ENCODE measurements at regions not wholly inside any gene's neighbourhood (a gene's known extent, or its start where the extent isn't known, plus 50 kb on each side); places are given as distances from the start of the nearest gene placed in this dataset.
"Not testable (repeated sequence)": the region's sequence is repeated elsewhere in the genome, so short reads cannot be mapped to it uniquely, and the experiment has no call there.

DNA sequence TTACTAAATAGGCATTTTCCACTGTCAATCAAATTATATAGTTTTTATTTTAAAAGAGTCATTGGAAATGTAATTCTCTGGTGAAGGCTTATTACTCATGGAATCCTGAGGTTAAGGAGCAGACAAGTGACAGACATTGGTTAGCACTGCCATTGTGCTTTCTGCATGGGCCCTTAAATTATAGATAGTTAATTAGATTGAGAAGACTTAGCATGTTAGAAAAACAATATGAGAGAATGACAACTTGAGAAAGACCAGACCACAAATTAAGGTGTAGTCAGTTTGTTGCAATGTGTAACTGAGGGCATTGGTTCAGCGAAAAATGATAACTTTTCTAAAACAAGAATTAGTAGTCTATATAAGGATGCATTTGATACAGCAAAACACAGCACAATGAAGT lies 195.5 kb downstream of the SLITRK6 start:
- no peak for DNase-seq (ENCODE audit: low read depth)

DNA sequence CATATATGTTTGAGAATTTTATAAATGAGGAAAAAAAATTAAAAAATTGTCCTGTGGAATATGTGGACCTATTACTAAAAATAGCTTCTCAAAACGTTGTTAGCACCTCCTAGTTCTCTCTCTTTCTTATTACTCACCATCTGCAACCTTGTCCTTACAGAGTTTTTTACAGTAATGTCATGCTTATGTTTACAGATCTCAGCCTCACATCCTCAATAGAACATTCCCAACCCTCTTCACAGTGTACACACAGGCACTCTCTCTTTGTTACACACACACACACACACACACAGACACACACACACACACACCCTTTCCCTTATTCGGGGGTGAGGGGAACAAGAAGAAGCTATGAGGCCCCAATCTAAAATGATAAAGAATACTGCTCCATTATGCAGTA lies 197.7 kb downstream of the SLITRK6 start:
- no peak for DNase-seq (ENCODE audit: low read depth)

DNA sequence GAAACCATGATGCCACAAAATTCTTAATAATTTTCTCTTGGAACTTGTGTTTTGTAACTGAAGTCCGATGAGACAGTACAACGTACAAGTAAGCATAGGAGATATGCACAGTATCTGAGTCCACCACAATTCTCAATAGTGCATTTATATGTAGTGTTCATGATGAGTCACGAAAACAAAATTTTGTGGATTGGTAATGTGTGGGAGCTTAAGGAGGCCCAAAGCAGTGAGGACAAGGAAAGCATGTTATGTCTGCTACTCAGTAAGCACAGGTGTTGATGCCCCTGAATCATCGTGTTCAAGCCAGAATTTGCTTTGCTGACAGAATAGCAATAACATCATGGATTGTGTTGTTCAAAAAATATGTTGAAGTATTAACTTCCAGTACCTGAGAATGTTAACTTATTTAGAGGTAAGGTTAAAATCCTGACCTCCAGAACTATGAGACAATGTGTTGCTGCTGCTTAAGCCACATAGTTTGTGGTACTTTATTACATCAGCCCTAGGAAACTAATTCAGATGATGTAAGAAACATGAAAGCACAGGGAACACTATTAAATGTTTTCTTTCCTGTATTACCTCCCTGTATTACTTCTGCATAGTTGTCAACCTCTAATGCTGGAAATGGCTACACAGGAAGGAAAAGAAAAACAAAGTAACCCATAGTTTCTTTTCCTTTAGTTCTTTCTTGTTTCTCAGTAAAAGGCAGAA lies 201.3 kb downstream of the SLITRK6 start:
- no peak for DNase-seq (ENCODE audit: low read depth)

DNA sequence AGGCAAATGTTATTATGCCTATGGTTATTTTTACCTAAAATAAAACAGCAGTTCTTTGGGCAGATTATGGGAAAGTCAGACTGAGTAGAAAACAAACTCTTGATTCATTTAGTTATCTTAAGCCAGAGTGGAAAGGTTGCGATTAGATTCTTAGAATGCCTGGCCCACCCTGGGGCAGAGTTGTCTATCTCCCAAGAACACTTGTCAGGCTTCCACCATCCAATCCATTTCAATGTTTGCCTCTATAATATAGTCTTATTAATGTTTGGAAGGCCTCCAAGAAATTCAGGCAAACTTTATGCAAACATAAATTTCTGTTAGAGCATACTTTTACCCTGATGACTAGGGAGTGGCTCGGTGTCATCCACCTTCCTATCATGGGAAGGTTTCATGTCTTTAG lies 207.0 kb downstream of the SLITRK6 start:
- DNase-seq (ENCODE audit: low read depth) = no peak

DNA sequence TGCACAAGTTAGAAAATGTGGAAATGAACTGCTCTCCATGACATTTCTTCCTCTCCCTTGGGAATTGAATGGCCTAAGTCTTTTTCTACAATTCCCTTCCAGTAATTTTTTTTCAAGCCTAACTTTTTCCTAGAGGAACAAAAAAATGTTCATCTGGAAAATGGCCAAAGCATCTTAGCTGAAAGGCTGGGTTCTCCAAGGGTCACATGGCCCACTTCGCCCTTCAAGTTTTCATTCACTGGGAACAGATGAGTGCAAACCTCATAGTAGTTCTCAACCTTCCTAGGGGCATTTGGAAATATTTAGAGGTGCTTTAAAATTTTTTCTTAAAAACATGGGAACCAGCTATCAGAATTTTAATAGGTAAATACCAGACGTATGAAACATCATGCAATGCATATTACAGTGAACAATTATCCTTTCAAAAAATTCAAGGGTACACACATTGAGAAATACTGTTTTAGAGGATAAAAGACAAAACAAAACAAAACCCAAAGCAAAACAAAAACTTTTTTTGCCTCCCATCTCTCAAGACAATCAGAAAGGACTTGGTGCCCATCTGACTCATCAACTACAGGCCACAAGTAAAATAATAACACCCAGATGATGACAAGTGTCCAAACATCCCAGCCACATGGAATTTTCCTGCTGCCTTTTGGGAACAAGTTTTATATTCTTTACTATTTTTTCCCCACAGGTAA lies 208.8 kb downstream of the SLITRK6 start:
- DNase-seq (ENCODE audit: low read depth) = no peak

DNA sequence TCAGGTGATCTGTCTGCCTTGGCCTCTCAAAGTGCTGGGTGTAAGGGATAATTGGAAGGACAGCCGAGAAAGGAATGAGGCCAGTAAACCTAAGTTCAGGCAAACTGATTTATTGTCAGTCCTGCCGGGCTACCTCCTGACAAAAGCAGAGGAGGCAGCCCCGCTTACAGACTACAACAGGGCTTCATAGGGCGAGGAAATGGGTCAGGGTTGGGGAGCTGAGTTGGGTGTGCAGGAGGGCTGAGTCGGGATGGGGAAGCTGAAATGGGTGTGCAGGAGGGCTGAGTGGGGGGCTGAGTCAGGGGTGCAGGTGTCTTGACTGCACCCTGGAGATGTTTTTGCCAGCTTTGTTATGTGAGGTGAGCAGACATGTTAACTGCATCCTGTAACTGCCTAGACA lies 210.2 kb downstream of the SLITRK6 start:
- DNase-seq (ENCODE audit: low read depth) = no peak

DNA sequence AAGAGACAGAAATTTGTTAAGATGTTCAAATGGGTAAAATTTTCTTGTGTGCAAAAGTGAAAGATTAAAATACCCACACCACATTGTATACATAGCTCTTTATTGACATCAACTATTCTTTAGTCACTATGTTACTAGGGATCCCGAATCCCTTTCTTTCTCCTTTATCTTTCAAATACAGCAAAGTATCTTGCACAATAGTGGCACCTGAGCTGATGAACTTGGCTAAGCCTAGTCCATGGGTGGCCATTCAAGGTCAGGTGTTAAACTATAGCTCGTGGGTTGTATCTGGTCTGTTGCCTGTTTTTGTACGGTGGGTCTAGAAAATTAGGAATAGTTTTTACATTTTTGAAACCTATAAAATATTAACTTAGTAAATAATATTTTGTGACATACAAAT lies 210.9 kb downstream of the SLITRK6 start:
- no peak for DNase-seq (ENCODE audit: low read depth)

DNA sequence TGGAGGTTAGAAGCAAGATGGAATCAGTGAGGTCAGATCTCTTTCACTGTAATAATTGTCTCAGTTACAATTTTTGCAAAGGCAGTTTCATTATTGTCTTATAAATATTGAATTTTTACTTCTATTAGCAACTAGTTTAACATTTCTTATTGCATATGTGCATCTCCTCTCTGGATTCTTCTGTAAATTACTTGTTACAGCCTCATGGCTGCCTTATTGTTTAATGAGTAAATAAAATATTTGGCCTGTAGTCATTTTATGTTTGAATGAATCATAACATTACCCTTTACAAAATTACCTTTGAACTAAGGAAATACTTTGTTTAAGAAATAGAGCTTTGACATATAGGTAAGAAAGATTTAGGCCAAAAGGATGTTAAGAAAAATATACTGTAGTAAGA lies 212.4 kb downstream of the SLITRK6 start:
- no peak for DNase-seq (ENCODE audit: low read depth)

DNA sequence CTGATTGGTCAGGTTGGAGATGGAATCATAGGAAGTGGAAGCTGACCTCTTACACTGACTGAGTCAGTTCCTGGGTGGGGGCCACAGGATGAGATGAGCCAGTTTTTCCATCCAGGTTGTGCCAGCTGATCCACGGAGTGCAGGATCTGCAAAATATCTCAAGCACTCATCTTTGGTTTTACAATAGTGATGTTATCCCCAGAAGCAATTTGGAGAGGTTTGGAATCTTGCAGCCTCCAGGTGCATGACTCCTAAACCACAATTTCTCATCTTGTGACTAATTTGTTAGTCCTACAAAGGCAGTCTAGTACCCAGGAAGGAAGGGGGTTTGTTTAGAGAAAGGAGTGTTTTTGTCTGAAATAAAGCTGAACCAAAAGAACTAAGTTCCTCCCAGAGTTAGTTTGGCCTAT lies 212.8 kb downstream of the SLITRK6 start:
- no peak for DNase-seq (ENCODE audit: low read depth)

DNA sequence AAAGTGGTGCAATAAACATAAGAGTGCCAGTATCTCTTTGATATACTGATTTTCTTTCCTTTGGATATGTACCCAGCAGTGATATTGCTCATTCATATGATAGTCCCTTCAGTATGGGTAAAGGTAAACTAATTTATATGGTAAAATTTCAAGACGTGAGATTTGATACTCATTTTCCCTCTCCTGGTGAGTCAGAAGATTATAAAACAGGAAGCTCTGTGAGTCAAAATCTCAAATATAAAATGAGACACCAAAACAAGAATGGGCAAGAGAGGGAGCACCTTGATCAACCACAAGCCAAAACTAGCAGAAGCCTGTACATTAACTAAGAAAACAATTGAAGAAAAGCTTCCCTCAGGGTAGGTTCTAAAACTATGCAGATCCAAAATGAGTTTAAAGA lies 216.3 kb downstream of the SLITRK6 start:
- no peak for DNase-seq (ENCODE audit: low read depth)

DNA sequence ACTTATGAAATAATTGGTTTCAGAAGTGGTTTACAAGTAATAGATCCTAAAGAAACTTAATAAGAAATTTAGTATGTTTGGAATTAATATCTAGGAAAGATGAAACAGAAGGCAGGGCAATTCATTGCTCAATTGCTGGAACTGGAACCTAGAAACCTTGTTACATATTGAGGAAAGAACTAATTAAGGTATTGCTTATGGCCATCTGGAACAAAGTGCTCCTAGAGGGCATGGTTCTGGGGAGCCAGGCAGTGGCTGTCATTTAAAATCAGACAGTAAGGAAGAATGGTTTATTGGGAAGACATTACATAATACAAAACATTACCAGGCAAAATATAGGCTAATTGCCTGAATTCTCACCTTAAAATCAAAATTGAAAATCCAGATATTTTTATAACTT lies 224.1 kb downstream of the SLITRK6 start:
- no peak for DNase-seq (ENCODE audit: low read depth)

DNA sequence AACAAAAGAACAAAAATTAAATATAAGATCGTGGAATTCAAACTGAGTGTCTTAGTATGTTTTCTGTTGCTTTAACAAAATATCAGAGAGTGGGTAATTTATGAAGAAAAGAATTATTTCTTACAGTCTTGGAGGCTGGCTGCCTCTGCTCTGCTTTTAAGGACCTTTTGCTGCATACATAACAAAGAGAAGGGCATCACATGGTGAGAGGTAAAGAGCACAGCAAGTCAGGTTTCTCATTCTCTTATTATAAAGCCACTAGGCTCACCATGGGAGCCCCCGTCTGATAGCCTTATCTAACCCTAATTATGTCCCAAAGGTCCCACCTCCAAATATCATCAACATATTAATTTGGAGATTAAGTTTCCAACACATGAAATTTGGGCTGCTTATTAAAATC lies 231.3 kb downstream of the SLITRK6 start:
- no peak for DNase-seq (ENCODE audit: low read depth)

DNA sequence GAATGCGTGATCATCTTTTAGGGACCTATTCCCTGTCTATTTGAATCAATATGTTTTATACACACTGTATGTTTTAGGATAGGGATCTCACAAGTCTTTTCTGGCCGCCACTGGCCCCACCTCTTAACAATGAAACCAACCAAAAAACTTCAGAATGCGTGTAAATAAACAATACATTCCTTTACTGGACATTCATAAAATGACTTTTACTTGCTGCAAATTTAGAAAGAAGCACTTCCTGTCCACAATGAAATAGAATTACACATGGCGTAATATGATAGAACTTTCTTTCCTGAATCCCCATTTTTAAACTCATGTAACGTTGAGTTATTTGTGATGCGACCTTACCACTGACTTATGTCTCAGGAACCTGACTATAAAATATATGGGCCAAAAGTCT lies 233.6 kb downstream of the SLITRK6 start:
- no peak for DNase-seq (ENCODE audit: low read depth)

DNA sequence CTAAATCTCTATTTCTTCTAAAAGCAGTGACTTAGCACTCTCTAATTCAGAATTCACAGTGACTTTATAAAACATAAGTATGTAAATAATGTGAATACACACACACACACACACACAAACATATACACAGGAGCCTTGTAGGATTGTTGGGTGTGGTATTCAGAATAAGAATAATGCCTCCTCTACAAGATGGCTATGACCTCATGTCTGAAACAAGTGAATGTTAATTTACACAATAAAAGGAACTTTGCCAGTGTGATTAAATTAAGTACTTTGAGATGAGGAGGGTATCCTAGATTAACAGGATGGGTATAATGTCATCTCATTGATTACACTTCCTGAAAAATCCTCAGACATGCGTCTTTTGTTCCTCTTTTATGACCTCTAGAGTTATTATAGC lies 234.6 kb downstream of the SLITRK6 start:
- no peak for DNase-seq (ENCODE audit: low read depth)

DNA sequence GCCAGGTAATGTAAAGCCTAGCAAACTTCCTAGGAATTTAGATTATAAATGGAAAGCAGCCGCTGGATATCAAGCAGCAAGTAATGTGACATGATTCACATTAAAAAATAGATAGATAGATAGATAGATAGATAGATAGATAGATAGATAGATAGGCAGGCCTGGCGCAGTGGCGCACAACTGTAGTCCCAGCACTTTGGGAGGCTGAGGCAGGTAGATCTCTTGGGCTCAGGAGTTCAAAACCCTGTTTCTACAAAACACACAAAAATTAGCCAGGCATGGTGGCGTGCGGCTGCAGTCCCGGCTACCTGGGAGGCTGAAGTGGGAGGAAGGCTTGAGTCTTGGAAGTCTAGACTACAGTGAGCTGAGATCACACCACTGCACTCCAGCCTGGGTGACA lies 236.9 kb downstream of the SLITRK6 start:
- DNase-seq (ENCODE audit: low read depth) = no peak

DNA sequence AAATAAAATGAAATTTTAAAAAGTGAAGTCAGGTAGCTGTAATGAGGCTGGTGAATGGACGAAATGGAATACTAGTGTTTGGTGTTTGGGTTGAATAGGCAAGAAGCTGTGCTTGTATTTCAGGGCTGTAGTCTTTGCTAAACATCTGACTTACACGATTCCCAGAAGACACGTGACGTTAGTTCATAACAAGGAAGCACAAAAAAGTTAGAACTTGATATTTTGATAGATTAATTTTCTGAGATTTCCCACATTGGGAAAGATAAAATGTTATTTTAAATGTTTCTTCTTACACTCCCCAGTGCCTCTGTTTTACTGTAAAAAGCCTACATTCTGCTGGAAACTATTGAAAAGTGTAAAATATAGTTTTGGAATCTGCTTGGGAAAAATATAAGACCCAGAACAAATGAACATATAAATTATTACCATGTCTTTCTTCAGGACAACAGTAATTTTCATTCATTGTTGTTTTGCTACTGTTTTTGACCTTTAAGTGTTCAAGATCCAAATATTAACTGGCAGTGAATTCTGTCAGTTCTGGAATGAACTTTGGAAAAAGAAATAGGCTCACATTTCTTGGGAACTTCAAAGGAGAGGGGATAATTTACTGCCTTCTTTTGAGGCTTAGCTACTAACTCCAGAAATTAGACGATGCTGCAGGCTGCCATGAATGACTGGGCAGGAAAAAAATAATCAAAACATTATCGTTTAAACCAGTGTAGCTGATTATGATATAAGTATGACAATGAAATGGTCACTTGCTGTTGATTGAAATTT lies 241.3 kb downstream of the SLITRK6 start:
- DNase-seq (ENCODE audit: low read depth) = no peak

DNA sequence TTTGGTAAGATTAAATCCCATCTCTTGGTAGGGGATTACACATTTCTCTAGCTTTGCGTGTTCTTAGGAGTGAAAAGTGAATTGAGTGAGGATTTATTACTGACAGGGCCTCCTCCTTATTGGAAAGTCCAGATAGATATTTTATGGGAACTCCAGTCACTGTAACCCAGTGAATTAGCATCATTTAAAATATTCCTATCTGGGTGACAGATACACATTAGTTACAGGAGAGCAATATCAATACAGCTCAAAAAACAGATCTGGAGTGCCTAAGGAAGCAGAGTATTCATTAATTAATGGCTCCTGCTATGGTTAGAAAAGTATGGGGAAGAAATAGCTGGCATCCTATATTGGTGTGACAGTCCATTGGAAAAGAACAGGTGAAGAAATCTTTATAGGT lies 248.2 kb downstream of the SLITRK6 start:
- no peak for DNase-seq (ENCODE audit: low read depth)

DNA sequence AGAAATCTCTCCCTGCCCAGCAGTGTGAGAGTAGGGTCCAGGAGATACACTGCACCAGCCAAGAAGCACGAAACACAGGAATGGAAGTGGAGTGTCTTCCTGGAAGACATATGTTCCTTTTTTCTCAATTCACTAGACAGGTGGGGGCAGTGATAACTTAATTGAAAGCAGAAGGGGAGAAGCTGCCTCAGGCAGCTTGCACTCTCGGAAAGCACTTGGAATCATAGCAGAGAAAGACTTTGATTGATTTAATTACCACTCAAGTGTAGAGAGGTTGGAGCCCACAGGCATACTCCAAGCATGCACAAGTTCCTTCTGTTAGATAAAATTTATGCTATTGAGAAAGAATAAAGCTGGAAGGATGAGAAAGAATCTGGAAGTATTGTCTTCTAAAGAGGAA lies 249.4 kb downstream of the SLITRK6 start:
- DNase-seq (ENCODE audit: low read depth) = no peak

DNA sequence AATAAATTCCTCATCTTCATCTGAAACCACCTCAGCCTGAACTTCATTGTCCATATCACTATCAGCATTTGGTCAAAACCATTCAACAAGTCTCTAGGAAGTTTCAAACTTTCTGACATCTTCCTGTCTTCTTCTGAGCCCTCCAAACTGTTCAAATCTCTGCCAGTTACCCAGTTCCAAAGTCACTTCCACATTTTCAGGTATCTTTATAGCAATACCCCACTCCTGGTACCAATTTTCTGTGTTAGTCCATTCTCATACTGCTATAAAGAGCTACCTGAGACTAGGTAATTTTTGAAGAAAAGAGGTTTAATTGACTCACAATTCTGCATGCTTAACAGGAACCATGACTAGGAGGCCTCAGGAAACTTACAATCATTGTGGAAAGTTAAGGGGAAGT lies 250.4 kb downstream of the SLITRK6 start:
- DNase-seq (ENCODE audit: low read depth) = not testable (repeated sequence)

DNA sequence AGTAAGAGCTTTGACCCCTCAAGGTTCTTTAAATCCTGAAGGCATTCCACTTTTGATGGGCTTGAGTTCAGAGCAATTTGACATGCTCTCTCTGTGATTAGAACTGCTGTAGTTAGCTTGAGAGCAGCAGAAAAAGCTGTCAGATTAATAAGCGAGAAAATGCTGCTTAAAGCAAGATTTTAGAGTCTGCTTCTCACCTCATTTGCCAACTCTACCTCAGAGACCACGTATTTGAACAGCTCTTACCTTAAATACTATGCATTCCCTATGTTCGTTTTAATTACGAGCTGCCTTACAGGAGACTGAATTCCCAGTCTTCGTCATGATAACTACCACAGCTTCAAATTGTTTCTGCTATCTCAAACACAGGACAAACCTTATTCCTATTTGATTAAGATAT lies 253.4 kb downstream of the SLITRK6 start:
- DNase-seq (ENCODE audit: low read depth) = no peak

DNA sequence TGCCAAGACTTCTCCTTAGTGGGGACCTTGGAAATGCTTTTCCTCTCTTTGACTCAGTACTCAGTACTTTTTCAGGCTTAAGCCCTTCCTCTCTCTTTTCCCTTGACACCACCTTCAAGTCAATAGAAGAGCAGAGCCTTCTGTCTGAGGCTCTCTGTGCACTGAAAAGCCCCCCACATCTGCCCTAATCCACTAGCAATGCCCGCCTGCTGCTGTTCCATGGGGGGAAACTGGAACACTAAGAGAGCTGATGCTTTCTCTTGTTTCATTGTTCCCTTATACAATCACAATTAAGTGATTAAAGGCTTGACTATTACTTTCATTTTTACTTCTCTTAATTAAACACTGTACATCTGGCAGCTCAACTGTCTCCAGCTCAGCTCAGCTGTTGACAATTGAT lies 254.5 kb downstream of the SLITRK6 start:
- DNase-seq (ENCODE audit: low read depth) = no peak

DNA sequence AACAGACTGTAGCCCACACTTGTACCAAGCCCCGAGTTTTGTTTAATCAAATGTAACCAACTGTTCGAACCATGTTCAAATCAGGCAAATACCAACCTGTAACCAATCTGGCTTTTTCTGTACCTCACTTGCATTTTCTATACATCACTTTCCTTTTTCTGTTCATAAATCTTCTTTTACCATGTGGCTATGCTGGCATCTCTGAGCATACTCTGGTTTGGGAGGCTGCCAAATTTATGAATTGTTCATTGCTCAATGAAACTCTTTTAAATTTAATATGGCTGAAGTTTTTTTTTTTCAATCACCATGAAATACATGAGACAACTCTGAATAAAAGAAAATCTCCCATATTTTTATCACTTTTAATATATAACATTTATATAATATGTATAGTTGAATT lies 256.1 kb downstream of the SLITRK6 start:
- no peak for DNase-seq (ENCODE audit: low read depth)

DNA sequence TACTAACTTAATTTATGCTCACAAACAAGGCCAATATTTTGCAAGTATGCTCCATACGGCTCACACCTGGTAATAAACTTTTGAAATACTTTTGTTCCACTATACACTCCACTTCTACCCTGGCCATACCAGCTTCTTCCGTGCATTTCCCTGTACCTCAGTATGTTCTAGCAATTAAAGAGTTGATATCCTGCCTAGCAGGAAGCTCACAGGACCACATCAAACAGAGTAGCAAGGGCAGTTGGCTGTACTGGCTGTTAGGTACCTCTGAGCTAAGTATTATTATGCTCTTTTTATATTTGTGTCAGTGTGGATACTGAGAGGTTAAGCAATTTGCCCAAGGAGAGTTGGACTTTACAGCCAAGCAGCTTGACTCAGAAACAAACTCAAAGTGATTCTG lies 257.7 kb downstream of the SLITRK6 start:
- no peak for DNase-seq (ENCODE audit: low read depth)

Data from CMK (cell line).